NOMO-1 treated with dmso at 0.1 percent for 144 hours (cell line): ENCODE measurements at regions not wholly inside any gene's neighbourhood (a gene's known extent, or its start where the extent isn't known, plus 50 kb on each side); places are given as distances from the start of the nearest gene placed in this dataset.
"Not testable (repeated sequence)": the region's sequence is repeated elsewhere in the genome, so short reads cannot be mapped to it uniquely, and the experiment has no call there.

Experiments used
- DNase-seq: peaks from one replicate; lab custom pipeline; 2025; ENCODE audit not compliant: unreplicated experiment; lab: John Stamatoyannopoulos, UW

DNA sequence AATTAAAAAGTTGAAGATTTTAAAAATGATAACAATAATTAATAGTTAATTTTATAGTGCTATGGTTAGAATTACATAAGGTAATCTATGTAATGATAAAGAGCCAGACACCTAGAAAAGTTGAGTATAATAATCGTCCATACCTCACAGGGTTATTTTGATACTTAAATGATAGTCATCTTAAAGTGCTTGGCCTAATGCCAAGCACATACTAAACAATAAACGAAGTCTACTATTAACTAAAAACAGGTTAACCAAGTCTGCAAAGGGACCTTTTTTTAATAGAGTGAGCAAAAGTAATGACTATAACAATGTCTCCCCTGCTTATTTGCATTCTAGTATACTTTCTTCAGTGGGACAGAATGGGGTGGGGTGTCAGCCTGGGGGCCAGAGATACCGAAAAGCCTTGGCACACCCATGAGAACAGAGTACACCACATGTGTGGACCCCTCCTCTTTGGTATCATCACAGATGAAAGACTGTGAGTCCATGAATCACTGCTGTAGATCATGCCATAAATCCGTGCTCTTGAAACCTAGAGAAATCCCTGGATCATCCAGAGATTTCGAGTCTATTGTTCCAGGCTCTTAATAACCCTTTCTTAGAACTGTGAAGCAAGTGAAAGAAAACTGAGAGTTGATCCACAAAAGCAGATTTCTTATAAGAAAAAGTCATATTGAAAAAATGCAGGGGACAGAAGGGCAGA lies 249.5 kb downstream of the PRELID2 start:
- DNase-seq = no peak

DNA sequence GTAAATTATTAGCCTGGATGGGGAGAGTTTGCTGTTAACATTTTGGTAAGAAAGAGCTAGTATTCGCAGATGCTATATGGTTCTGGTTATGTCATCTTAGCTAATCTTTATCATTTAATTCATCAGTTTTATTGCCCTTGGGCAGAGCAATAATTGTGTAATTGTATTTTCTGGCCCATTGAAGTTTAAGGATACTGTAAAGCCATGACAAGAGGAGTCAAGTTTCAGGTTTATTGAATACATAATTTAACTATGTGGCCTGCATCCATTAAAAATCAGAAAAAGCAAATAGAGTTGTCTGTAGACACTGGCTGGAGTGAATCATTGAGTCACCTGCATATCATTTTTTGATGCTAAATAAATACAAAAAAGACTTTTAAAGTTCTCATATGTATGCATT lies 255.8 kb downstream of the PRELID2 start:
- no peak for DNase-seq

DNA sequence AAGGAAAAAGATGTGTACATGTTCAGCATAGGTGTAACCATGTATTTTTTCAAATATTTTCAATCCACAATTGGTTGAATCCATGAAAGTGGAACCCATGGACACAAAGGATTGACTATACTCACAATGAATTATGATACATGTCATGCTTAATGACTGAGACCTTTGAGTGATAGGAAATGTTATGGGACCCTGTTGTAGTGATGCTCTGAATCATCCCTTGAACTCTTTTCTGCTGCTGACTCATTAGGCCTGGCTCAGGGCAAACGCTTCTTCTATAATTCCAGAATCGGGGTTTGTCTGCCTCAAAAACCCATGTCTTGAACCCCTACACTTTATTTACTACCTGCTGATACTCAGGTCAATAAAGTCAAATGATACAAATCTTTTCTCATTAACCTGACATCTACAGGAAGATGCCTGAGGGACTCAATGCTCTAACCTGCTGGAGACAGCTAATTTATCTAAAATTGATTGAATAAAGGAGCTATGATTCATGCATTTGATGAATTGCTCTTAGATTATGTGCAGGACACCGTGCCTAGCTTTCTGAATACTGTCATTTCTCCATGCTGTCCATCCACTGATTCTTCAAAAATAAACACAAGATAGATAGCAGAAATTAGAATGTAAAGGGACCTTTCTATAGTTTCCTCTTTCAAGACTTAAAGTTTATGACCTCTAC lies 260.1 kb downstream of the PRELID2 start:
- no peak for DNase-seq

DNA sequence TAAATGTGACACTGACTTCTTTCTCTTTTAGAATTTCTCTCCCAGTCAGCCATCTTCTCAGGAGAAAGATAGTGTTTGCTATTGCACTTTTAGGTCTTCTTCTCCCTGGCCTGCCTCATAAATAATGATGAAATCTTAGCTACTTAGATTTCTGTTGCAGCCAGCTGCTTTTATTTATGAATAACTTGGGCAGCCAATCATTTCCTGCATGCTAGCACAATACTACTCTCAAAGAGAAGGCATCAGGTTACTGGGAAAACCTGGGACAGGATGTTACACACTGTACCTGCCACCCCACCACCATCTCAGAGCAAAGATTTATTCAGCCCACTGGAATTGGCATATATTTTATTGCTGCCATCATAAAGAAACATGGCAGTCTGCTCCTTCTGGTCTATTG lies 266.6 kb downstream of the PRELID2 start:
- DNase-seq = no peak

DNA sequence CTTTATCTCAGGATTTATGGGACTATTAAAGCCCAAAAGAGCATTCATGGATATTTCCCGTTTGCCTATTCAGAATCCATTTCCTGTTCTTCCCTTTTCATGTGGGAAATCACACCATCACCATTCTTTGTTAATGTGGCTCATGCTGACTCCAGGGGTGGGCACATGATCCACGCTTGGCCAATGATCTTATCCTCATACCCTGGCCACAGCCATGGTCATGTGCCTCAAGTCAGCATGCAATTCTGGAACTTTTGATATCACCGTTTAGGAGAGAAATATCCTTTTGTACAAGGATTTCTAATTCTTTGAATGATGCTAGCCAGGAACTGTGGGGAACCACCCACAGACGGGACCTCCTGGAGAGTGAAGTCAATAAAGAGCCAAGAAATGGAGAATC lies 272.2 kb downstream of the PRELID2 start:
- no peak for DNase-seq

DNA sequence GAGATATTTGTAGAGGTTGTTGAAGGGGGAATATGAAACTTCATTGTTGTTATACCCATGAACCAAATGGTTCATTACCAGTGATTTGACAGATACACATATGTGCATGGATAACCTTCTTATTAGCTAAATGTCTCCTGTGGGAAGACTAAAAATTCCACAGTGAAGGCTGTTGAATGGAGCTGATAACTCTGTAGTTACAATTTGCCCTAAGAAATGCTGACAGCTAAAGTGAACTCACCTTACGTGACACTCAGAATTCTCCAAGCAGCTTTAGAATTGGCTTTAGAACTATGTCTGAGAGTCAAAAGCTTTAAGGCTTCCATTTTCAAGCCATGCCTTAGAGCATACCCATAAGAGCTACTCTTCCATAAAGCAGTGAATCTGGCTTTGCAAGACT lies 276.9 kb downstream of the PRELID2 start:
- no peak for DNase-seq

DNA sequence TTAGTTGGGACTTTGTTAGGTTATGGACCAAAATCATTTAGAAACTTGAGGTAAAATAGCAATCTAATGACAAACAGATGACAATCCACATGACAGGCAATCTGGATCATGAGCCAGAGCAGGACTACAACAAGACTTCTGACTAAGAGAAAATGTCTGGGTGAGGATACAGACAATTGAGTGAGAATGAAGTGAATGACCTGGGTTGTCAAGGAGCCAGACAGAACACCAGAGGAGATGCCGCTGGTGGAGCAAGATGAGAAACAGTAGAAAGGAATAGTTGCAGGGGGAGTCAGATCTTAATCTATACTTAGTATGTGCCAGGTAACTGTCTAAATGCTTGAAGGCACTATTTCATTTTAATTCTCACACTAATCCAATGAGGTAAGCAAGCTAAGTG lies 277.8 kb downstream of the PRELID2 start:
- no peak for DNase-seq

DNA sequence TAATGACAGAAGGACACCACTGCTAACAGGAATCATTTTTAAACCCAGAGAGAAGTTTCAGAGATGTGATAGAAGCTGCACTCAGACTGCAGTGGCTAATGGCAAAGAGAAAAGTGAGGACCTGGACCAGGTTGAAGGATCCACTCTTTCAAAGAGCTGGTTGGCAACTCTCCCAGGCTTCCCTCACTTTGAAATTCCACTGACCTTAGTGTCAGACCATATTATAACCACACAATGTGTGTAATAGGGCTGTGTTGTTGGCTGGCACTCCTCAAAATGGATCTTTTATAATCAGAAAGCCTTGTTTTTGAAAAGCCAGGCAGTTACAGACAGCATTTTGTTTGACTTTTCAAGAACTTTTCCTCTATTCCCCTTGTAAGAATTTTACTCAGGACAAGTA lies 280.7 kb downstream of the PRELID2 start:
- no peak for DNase-seq

DNA sequence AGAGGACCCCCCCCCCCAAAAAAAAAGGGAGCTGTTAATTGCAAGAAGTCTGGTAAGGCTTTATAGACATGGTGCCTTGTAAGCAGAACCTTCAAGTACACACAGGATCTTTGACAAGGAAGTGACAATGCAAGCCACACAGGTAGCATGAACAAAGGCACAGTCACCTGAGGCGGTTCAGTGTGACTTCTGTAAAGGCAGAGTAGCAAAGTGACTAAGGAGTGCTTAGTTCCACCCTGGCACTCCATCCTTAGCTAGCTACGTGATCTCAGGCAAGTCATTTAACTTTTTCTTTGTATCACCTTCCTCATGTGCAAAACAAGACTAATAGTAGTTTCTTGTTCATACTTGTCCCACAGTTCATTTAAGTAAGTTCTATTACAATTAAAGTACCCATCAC lies 282.0 kb downstream of the PRELID2 start:
- no peak for DNase-seq

DNA sequence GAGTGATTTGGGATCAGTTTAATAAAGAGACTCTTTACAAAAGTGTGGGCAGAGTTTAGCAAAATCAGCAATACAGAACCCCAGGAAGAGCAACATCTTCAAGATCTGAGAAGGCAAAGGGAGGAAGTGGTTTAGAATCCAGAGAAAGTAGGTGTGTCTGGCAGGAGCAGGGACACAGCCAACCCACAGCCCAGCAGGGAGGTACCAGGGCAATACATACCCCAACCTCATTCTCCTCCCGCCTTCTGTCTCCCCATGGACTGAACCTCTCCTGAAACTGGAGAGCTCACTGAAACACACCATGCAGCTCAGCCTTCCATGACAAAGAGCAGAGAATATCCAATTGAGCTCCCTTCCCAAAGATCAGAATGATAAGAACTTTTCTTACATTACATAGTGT lies 283.4 kb downstream of the PRELID2 start:
- DNase-seq = no peak

DNA sequence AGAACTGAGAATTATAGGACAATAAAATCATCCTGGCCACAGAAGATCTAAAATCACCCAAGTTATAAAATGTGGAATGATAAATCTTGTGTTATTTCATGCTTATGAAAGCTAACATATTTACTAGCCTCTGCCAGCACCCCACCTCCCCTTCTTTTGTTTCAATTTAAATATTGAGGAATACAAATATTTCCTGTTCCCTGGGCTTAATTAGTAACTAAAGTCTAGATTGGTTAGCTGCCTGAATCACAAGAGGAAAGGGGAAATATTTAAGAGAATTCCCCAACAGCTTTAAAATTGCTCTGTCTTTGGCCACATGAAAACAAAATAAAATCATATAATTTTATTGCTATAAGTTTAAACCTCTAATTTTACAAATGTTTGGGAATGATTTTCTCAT lies 287.0 kb downstream of the PRELID2 start:
- no peak for DNase-seq

DNA sequence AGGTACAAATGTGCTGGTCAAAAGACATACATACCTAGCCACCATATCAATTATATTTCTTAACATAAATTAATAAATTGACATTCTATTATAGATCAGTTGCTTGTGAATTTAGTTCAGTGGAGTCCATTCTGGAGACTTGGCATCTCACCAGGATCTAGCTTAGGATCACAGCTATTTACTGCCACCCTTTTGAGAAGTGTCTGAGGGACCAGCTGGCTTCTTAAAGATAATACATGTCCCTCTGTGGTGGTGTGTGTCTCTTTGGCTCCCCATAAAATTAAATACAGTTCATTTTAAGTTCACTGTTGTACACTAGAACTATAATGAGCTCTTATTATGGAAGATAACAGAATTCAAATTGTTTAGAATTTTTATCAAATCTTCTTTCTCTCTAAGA lies 290.7 kb downstream of the PRELID2 start:
- no peak for DNase-seq

DNA sequence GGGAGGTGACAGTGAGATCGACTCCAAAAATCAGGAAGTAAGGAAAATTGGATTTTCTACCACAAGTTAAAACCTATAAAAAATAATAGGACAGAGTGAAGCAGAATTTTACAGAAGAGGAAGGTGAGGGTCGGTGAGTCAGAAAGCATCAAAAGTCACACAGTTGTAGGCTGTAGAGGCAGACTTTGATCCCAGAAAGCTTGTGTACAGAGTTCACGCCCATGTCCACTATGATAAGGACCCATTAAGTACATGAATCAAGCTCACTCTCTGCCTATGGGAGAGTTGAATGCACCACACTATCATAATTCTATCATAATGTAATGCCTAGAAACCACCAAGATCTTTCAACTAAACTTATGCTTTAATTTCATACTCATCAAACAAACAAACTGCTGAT lies 291.2 kb downstream of the PRELID2 start:
- DNase-seq = no peak

DNA sequence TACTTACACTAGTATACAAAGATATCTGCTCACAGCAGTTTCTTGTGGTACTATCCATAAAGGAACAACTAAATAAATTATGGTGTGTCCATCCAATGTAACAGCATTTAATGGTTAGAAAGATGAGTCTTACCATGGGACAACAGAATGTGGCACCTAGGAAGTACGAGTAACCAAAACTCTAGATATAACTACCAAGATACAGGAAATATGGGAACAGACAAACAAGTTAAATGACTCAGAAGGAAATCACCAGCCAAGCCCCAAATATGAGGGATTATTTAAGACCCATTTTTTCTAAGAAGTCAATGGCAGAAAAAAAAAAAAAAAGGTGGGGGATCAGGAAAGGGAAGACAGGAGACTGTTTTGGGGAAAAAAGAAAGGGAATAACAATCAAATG lies 294.8 kb downstream of the PRELID2 start:
- DNase-seq = no peak

DNA sequence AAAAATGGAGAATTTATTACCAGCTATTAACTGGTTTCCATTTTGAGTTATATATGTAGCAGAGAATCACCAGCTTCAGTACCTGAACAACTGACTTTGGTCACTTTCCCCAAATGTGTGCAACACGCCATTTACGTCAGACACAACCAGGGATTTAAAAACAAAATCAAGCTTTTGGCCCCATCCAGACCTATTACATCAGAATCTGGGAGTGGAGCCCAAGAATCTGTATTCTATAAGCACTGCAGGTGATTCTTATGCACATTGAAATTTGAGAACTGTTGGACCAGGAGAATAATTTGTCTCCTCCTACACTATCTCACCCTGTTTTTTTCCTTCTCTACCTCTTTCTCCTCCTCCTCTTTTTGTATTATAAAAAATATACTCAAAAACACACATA lies 295.9 kb downstream of the PRELID2 start:
- no peak for DNase-seq

DNA sequence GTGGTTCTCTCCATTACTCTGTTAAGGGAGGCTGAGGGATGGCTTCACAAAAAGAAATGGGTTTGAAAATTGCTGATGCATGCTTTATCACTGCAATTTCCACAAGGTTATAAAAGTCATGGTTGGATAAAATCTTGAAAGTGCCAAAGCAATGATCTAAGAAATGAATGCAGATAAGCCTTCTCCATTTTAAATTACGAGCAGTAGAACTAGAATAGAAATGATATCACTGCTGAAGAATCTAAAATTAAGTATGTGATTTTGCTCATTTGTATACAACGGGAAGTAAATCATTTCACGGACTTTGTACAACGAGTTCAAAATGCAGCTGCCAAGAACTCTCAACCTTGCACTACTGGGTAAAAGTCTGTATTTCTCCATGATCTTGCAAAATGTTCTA lies 299.0 kb downstream of the PRELID2 start:
- no peak for DNase-seq

DNA sequence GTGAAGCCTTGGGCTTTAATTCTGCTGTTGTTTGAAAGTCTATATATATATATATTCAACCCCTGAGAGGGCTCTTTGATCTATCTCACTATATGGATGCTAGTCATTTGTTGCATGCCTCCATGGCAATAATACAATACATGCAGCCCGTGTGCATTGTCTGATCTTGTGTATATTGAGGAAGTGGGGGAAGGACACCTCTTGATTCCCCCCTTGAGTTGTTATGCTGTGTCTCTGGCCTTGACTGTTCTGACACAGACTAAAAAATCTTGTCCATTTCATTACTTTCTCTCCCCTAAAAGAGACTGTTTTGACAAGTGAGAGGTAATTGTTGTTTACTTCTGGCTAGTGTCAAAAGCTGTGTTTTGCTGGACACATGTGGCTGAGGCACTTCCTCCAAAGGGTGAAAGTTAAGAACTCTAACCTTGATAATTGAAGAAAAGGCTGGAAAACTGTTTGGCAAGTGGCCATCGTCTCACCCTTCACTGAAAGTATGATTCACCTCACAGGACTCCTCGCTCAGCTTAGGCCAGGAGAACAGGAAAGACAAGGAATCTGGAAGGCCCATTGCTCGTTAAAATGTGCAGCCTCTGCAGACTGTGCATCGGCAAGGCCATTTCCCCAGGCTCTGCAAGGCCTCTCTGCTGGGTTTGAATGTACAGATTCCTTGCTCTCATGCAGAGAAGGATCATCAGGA lies 304.0 kb downstream of the PRELID2 start:
- no peak for DNase-seq

DNA sequence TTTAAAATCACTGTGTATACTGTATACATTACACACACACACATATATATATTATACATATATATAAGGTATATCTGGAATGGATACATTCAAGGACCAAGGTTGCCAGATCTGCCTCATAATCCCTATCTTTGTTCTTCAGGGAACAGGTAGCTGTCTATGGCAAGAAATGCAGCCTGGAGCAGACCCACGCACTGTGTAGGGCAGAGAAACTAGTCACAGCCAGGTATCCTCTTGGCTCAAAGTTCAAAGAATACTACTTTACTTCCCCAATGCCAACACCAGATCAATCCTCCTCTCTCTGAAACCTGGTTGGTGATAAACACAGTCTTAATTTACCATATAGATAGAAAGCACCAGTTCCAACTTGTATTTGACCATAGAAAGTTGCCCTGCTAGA lies 313.6 kb downstream of the PRELID2 start:
- no peak for DNase-seq

DNA sequence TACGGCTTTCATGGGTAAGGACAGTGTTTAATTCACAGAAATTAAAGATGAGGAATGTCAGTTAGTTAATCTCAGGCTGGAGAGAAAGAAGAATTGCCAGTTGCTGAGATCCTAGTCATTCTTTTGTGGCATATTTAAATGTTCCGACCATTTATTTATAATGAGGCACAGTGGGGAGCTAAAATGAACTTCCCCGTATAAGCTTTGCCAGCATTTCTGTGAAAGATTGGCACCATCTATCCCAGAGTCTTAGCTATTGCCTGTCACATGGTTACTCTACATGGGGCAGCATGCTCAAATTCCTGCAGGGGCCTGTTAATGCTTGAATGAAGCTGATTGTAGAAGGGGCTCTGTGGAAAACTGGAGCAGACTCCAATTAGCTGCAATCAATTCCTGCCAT lies 314.1 kb downstream of the PRELID2 start:
- DNase-seq = no peak

DNA sequence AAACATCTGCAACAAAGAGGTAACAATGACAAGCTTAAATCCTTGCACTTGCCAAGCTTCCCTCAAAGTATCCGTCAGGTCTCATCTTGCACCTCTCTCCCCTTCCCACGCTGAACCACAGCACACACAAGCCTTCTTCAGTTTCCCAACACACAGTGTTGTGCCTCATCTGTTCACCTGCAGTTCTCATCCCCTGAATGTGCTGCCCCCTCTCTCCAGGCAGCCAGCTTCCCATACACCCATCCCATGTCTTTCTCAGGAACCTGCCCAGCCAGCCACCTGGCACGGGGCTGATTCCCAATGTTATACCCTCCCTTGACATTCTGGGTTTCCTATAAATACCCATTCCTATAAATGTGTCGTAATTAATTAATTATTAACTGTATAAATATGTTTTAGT lies 314.8 kb downstream of the PRELID2 start:
- DNase-seq = no peak

DNA sequence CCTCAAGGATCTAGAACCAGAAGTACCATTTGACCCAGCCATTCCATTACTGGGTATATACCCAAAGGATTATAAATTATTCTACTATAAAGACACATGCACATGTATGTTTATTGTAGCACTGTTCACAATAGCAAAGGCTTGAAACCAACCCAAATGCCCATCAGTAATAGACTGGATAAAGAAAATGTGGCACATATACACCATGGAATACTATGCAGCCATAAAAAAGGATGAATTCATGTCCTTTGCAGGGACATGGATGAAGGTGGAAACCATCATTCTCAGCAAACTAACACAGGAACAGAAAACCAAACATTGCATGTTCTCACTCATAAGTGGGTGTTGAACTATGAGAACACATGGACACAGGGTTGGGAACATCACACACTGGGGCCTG lies 317.6 kb downstream of the PRELID2 start:
- not testable (repeated sequence) for DNase-seq

DNA sequence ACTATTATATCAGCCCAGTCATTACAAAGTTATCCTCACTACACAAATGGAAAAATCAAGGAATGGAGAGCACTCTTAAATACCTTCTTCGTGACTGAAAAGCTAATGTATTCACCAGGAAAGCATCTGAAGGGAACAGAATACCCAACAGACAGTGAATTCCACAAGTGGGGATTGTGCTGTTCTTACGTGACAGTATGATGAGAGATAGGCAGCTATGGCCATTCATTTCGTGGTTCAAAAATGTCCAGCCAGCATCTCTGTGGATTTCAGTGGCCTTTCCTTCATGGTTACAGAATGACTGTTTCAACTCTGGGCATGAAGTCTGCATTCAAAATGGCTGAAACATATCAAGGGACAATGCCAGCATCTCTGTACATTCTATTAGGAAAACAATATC lies 323.8 kb downstream of the PRELID2 start:
- DNase-seq = no peak
